OCI-LY3 (cell line): ENCODE measurements at regions not wholly inside any gene's neighbourhood (a gene's known extent, or its start where the extent isn't known, plus 50 kb on each side); places are given as distances from the start of the nearest gene placed in this dataset.

Experiments used
- CTCF ChIP-seq: fragments of 200-600, 300-600 bp; sonication (generic); IDR thresholded peaks from 2 replicates; pipeline ENCODE4 v1.5.1; 2014; ENCODE audit warnings: antibody characterized with exemption, low read length, low read depth
- EZH2phosphoT487 ChIP-seq: fragments of 200-600 bp; shearing (Covaris generic); IDR thresholded peaks from 2 replicates; pipeline ENCODE4 v1.6.1; 2018; ENCODE audit warnings: antibody characterized with exemption, mixed run types, low read depth

GRCh38 chr6:9657994-9658393 lies 756.9 kb downstream of the TFAP2A start:
- no peak for TF ChIP-seq CTCF
- TF ChIP-seq EZH2phosphoT487, result no peak
